Adrenal gland (tissue), 5 donors: ENCODE measurements at regions not wholly inside any gene's neighbourhood (a gene's known extent, or its start where the extent isn't known, plus 50 kb on each side); places are given as distances from the start of the nearest gene placed in this dataset.

ENCODE experiments used
- POLR2A ChIP-seq, 2 donors: fragments of 450-650 bp; IDR thresholded peaks; one replicate each; pipeline ENCODE4 v1.6.1; 2017; ENCODE audit warnings: antibody characterized with exemption in 2 of 2, mild to moderate bottlenecking in 2 of 2, moderate library complexity in 1 of 2
- TF ChIP-seq, protein P1 (sequence below), 6 experiments: fragments of 450-650 bp in 4 of 6; fragments of 200-600 bp in 2 of 6; sonication (generic) in 1 of 6; IDR thresholded peaks; 1 replicate in 5 of 6; 2 replicates in 1 of 6; pipeline versions ENCODE4 v1.5.1 to v1.8.0; 2016 to 2021; ENCODE audit warnings: antibody characterized with exemption in 6 of 6, mild to moderate bottlenecking in 2 of 6, moderate library complexity in 1 of 6
- donor health status: DM: no; HTN: no; CAD: no.

DNA sequence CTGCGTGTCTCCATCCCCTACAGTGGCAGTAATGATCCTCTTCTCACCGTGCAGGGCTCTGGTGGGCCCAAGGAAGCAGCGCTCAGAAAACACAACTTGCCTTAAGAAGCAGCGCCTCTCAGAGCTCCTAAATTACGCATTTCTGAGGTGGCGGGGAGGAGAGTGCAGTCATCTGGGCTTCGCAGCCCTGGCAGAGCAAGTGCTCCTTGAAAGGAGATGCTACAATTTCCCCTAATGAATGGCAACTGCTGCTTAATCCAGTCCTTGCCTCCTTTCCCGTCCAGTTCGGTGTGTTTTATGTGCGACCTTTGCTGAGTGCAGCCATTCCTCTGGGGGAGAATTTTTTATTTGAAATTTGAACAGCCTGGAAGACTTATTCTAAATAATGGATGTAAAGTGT, 287.3 kb downstream of the PTPRU start:
- TF ChIP-seq, protein P1, sequence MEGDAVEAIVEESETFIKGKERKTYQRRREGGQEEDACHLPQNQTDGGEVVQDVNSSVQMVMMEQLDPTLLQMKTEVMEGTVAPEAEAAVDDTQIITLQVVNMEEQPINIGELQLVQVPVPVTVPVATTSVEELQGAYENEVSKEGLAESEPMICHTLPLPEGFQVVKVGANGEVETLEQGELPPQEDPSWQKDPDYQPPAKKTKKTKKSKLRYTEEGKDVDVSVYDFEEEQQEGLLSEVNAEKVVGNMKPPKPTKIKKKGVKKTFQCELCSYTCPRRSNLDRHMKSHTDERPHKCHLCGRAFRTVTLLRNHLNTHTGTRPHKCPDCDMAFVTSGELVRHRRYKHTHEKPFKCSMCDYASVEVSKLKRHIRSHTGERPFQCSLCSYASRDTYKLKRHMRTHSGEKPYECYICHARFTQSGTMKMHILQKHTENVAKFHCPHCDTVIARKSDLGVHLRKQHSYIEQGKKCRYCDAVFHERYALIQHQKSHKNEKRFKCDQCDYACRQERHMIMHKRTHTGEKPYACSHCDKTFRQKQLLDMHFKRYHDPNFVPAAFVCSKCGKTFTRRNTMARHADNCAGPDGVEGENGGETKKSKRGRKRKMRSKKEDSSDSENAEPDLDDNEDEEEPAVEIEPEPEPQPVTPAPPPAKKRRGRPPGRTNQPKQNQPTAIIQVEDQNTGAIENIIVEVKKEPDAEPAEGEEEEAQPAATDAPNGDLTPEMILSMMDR (IDR thresholded peaks at IDR 0.05) = no peak
- no peak for TF ChIP-seq POLR2A (IDR thresholded peaks at IDR 0.05)
